ACC112 (cell line): ENCODE measurements at regions not wholly inside any gene's neighbourhood (a gene's known extent, or its start where the extent isn't known, plus 50 kb on each side); places are given as distances from the start of the nearest gene placed in this dataset.

Source experiments
- H2AFZ ChIP-seq: fragments of 200-600 bp; sonication (generic); one replicate; pipeline ENCODE4 v1.6.0; 2017; ENCODE audit warnings: antibody characterized with exemption, low read length; ENCODE audit not compliant: unreplicated experiment
- H3K27ac ChIP-seq: fragments of 200-600 bp; sonication (generic); 2 replicates; pipeline ENCODE4 v1.5.1; 2014; ENCODE audit warnings: low read depth, mild to moderate bottlenecking, antibody characterized with exemption, low read length, moderate library complexity
- H3K27me3 ChIP-seq: fragments of 200-600 bp; sonication (generic); 2 replicates; pipeline ENCODE4 v1.6.1; 2014; ENCODE audit warnings: mild to moderate bottlenecking, antibody characterized with exemption, low read length, moderate library complexity, mixed read lengths; ENCODE audit not compliant: insufficient read depth
- H3K36me3 ChIP-seq: fragments of 200-600 bp; sonication (generic); 2 replicates; pipeline ENCODE4 v1.6.1; 2016; ENCODE audit warnings: mild to moderate bottlenecking, antibody characterized with exemption, low read length, moderate library complexity, mixed read lengths; ENCODE audit not compliant: insufficient read depth
- H3K4me1 ChIP-seq: fragments of 200-600 bp; sonication (generic); one replicate; pipeline ENCODE4 v1.6.1; 2016; ENCODE audit warnings: low read length, mixed read lengths; ENCODE audit not compliant: insufficient read depth, unreplicated experiment, control insufficient read depth
- H3K4me3 ChIP-seq: fragments of 200-600 bp; sonication (generic); 2 replicates; pipeline ENCODE4 v1.5.1; 2014; ENCODE audit warnings: mild to moderate bottlenecking, low read depth, low read length
- H3K79me2 ChIP-seq: fragments of 200-600 bp; sonication (generic); one replicate; pipeline ENCODE4 v1.6.0; 2016; ENCODE audit warnings: low read length; ENCODE audit not compliant: control insufficient read depth, unreplicated experiment, insufficient read depth

DNA sequence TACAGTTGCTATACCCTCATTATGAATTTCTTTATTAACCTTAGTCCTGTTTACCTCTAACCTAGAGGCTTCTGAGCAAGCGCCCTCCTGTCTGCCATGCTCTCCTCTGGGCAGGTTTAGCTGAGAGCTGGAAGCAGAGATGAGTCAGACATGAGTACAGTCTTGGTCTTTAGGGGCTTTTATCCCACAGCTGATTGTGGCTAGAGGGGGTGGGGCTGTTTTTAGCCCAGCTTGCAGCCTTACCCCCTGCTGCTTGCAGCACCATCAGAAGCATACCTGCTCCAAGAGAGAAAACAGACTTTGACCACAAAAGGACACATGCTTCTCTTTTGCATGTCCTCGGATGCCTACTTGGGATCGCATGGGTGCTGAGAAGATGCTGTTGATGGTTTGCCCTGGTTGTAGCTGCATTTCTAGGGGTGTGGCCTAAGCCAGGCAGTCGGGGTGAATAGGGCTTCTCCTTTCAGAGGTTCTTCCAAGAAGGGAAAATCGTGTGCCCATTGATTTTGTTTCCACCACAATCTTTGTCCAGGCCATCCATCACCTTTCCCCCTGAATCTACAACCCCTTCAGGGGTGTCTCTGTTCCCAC, 115.0 kb upstream of the LGALSL start:
- no peak overlapping the region for H3K4me3 ChIP-seq

DNA sequence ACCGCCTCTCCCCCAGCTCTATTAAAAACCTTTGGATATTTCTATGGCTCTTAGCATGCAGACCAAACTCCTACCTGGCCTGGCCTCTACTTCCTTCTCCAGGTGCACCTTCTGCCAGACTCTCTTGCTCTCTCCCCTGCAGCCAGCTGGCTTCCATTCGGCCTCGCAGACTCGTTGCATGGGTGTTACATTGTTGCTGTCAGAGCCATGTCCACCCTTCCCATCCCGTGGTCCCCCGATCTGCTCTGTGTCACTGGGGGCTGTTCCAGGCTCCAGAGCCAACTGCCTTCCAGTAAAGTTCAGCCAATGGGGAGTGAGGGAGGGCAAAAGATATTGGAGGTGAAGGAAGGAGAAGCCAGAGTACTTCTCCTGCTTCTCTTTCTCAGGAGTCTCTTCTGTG, 112.5 kb upstream of the LGALSL start:
- no peak overlapping the region for H2AFZ ChIP-seq

More for the DNA sequence above, 115.0 kb upstream of the LGALSL start:
- H3K36me3 ChIP-seq, result no peaks in the 10 kb centered on the region
- H3K27me3 ChIP-seq, result peaks cover 10% of the 10 kb centered on the region; the same call in 1 of the 2 replicates
- H3K4me1 ChIP-seq, result peaks cover 6% of the 10 kb centered on the region
- H2AFZ ChIP-seq, result no peak overlapping the region
- H3K79me2 ChIP-seq, result no peaks in the 10 kb centered on the region
- H3K27ac ChIP-seq, result no peak overlapping the region

DNA sequence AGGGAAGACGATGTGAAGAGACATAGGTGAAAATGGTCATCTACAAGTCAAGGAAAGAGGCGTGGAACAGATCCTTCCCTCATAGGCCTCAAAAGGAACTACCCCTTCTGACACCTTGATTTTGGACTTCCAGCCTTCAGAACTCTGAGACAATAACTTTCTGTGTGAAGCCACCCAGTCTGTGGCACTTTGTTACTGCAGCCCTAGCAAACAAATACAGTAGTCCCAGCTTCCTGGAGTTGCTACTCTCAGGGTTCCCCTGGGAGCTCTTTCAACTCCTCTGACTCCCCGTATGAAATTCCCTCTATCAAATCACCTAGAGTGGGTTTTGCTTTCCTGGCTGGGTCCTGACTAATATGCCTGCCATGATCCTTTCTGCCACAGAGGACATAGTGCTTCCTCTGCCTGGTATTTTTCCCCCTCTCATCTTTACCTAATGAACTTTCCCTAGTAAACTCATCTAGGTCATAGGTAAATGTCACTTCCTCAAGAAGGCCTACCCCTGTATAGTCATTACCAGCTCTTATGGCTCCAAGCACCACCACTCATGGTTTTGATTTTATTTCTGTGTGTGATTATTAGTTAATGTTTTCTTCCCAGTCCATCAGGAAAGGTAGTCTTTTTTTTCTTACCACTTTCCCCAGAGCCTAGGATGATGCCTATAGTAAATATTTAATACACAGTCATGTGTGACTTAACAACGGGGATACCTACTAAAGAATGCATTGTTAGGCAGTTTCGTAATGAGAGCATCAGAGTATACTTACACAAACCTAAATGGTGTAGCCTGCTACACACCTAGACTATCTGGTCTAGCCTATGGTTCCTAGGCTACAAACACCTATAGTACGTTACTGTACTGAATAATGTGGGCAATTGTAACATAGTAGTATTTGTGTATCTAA, 111.5 kb upstream of the LGALSL start:
- H2AFZ ChIP-seq, result no peak overlapping the region
- H3K4me1 ChIP-seq, result peaks cover 6% of the 10 kb centered on the region
- H3K79me2 ChIP-seq, result no peaks in the 10 kb centered on the region
- no peak overlapping the region for H3K4me3 ChIP-seq
- peaks cover 16% of the 10 kb centered on the region; the same call in 1 of the 2 replicates for H3K27me3 ChIP-seq
- no peaks in the 10 kb centered on the region for H3K36me3 ChIP-seq
- no peak overlapping the region for H3K27ac ChIP-seq

More for the DNA sequence above, 112.5 kb upstream of the LGALSL start:
- Histone ChIP-seq H3K36me3 (no peaks in the 10 kb centered on the region), H3K4me3 (no peak overlapping the region), H3K27me3 (peaks cover 16% of the 10 kb centered on the region; the same call in 1 of the 2 replicates), H3K4me1 (peaks cover 6% of the 10 kb centered on the region), H3K27ac (no peak overlapping the region), H3K79me2 (no peaks in the 10 kb centered on the region)

DNA sequence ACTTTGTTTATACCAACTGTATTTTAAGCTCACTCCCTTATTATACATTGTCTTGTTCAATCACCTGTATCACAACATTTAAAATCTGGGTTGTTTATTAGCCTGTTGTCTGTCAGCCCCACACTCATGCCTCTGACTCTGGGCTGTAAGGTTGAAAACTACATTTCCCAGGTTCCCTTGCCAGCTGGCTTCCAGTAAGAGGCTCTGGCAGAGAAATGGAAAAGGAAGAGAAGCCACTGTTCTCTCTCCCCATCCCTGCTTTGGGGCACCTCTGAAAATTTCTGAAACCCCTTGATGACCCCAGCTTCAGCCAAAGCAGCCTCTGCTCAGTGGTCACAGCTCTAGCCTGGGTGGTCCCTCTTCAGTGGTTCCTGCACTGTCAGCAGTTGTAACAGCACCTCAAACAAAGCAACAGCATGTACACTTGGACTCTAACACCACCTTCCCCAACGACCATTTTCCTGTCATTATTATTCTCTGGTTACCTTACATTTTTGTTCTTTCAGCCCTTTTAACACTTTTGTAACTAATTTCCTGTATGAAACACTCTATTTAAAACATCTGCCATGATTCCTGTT, 108.9 kb upstream of the LGALSL start:
- H3K4me1 ChIP-seq, result peaks cover 4% of the 10 kb centered on the region
- H3K36me3 ChIP-seq, result no peaks in the 10 kb centered on the region
- no peak overlapping the region for H3K27ac ChIP-seq
- no peak overlapping the region for H2AFZ ChIP-seq
- H3K79me2 ChIP-seq, result no peaks in the 10 kb centered on the region
- peaks cover 13% of the 10 kb centered on the region; the same call in 1 of the 2 replicates for H3K27me3 ChIP-seq
- H3K4me3 ChIP-seq, result no peak overlapping the region

- H3K27me3 ChIP-seq, result peaks cover 10% of the 10 kb centered on the region; the same call in 1 of the 2 replicates
- H3K79me2 ChIP-seq, result no peaks in the 10 kb centered on the region
- no peak overlapping the region for H3K27ac ChIP-seq
- H3K4me1 ChIP-seq, result peaks cover 4% of the 10 kb centered on the region
- H2AFZ ChIP-seq, result no peak overlapping the region
- no peaks in the 10 kb centered on the region for H3K36me3 ChIP-seq
- no peak overlapping the region for H3K4me3 ChIP-seq
Measured at GRCh38 chr2:64345998-64346397, 108.0 kb upstream of the LGALSL start.

DNA sequence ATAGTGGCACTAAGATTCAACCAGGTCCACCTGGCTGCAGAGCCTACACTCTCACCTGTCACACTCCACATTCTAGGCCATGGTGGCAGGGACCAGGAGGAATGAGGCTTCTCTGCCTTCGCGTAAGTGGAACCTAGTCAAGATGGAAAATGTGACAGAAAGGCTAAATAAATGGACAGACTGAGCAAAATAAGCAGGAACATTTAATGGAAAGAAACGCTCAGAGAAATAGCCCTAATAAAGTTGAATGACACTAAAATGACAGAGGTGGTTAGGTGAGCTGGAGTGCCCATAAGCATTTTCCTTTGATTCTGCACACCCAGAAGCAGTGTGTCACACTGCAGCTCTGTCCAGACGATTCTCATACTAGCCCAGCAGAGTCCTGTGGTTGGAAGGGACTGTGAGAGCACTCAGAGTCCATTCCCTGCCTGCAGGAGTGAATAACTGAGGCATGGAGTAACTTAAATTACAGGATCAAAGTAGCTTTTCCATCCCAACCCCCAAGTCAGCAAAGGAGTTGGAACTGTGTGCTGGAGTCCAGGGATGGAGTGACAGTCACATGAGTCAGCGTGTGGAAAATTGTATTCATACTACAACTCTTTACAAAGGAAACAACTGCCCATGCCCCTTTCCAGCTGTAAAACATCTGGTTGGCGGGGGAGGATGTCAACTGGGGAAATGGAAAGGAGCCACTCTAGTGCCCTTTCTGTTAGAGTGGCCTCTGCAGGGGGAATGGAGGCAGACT, 105.4 kb upstream of the LGALSL start:
- H3K4me1 ChIP-seq, result peaks cover 4% of the 10 kb centered on the region
- H3K36me3 ChIP-seq, result no peaks in the 10 kb centered on the region
- no peak overlapping the region for H3K4me3 ChIP-seq
- no peak overlapping the region for H3K27ac ChIP-seq
- H2AFZ ChIP-seq, result no peak overlapping the region
- H3K27me3 ChIP-seq, result peaks cover 6% of the 10 kb centered on the region; the same call in 1 of the 2 replicates
- no peaks in the 10 kb centered on the region for H3K79me2 ChIP-seq

DNA sequence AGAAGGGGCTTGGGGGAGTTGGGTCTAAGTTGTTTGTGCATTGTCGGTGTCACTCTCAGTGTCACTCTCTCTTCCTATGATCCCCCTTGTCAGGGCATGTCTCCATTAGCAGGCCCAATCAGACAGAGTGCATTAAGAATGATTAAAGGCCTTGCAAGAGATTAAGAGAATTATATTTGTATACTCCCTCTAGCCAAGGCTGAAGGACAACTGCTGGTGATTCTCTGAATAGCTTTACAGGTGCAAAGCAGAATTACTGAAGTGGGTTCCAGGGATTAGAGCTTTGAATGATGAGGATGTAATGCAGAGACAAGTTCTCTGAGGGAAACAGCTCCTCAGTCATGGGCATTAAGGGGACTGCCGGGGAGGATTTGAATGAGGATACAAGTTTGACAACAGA, 104.8 kb upstream of the LGALSL start:
- Histone ChIP-seq H3K27ac (no peak overlapping the region), H3K36me3 (no peaks in the 10 kb centered on the region), H3K79me2 (no peaks in the 10 kb centered on the region), H3K27me3 (peaks cover 6% of the 10 kb centered on the region; the same call in 1 of the 2 replicates), H2AFZ (no peak overlapping the region), H3K4me3 (no peak overlapping the region), H3K4me1 (peaks cover 4% of the 10 kb centered on the region)

DNA sequence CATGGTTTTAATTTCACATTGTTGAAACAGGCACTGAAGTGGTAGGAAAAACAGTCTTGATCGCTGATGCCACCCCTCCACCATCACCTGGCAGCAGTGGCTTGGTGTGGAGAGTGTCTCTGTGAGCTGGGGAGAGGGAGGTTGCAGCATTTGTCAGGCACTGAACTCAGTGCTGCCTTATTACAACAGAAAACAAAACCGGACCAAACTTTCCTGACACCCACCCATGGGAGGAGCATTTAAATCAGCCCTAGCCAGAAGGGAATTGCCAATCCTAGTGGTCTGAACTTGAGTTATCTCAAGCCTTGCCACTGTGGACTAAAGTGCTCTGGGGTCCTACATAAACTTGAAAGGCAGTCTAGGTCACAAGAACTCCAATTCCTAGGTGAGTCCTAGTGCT, 103.0 kb upstream of the LGALSL start:
- Histone ChIP-seq H3K4me1 (peaks cover 15% of the 10 kb centered on the region), H3K27ac (no peak overlapping the region), H3K27me3 (peaks cover 4% of the 10 kb centered on the region), H2AFZ (no peak overlapping the region), H3K4me3 (no peak overlapping the region), H3K36me3 (no peaks in the 10 kb centered on the region), H3K79me2 (no peaks in the 10 kb centered on the region)

DNA sequence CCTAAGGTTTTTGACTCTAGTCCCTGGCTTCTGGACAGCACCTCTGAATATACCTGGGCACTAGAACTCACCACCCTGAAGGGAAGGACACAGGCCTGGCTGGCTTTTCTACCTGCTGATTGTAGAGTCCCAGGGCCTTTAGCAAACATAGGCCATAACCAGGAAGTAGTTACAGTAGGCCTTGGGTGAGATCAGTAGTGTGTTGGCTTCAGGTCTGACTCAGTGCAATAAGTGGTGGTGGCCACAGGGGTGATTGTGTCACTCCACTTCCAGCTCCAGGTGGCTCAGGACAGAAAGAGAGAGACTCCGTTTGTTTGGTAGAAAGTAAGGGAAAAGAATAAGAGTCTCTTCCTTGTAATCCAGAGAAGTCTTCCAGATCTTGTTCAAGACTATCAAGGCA, 101.7 kb upstream of the LGALSL start:
- no peaks in the 10 kb centered on the region for H3K79me2 ChIP-seq
- no peak overlapping the region for H2AFZ ChIP-seq
- no peaks in the 10 kb centered on the region for H3K36me3 ChIP-seq
- H3K4me1 ChIP-seq, result peaks cover 15% of the 10 kb centered on the region
- H3K27me3 ChIP-seq, result no peaks in the 10 kb centered on the region; the same call in 1 of the 2 replicates
- no peak overlapping the region for H3K4me3 ChIP-seq
- no peak overlapping the region for H3K27ac ChIP-seq
